GM12875 (cell line): ENCODE measurements at regions not wholly inside any gene's neighbourhood (a gene's known extent, or its start where the extent isn't known, plus 50 kb on each side); places are given as distances from the start of the nearest gene placed in this dataset.

Experiments
- H3K4me3 ChIP-seq: one replicate; pipeline ENCODE4 v1.5.1; 2011; ENCODE audit warnings: low read depth, low read length, control low read depth
- TF ChIP-seq, protein P1 (sequence below): IDR thresholded peaks from 2 replicates; pipeline ENCODE4 v1.5.1; 2011; ENCODE audit warnings: low read depth, mild to moderate bottlenecking, control low read depth, inconsistent platforms, low read length, moderate library complexity, borderline replicate concordance; ENCODE audit not compliant: insufficient read depth

DNA sequence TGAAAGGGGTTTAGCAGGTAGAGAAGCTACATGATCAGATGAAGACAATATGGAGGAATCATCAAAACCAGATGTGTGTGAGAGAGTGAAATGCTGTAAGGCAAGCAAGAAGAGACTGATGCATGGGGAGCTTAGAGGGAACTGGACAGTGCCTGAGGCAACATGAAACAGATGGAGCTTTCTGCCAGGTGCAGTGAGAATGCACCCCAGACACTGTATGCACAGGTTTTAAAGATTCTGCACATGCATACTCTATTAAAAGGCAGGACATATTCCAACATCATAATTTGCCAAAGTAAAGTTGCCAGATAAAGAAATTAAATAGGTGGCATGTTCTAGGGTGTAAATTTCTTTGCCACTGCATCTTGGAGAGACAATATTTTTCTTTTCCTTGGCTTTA lies 200.1 kb downstream of the AMY1C start:
- TF ChIP-seq, protein P1, sequence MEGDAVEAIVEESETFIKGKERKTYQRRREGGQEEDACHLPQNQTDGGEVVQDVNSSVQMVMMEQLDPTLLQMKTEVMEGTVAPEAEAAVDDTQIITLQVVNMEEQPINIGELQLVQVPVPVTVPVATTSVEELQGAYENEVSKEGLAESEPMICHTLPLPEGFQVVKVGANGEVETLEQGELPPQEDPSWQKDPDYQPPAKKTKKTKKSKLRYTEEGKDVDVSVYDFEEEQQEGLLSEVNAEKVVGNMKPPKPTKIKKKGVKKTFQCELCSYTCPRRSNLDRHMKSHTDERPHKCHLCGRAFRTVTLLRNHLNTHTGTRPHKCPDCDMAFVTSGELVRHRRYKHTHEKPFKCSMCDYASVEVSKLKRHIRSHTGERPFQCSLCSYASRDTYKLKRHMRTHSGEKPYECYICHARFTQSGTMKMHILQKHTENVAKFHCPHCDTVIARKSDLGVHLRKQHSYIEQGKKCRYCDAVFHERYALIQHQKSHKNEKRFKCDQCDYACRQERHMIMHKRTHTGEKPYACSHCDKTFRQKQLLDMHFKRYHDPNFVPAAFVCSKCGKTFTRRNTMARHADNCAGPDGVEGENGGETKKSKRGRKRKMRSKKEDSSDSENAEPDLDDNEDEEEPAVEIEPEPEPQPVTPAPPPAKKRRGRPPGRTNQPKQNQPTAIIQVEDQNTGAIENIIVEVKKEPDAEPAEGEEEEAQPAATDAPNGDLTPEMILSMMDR, result no peak
- H3K4me3 ChIP-seq, result no peak overlapping the region

DNA sequence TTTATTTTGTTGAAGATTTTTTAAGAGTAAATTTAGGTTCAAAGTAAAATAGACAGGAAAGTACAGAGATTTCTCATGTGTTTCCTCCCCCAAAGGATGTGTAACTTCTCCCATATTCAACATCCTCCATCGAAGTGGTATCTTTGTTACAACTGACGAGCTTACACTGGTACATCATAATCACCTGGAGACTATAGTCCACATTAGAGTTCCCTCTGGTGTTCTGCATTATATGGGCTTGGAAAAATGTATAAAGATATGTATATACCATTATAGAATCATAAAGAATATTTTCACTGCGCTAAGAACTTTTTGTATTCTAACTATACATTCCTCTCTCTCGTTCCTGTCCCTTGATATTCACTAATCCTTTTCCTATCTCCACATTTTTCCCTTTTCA lies 203.7 kb downstream of the AMY1C start:
- no peak overlapping the region for H3K4me3 ChIP-seq

DNA sequence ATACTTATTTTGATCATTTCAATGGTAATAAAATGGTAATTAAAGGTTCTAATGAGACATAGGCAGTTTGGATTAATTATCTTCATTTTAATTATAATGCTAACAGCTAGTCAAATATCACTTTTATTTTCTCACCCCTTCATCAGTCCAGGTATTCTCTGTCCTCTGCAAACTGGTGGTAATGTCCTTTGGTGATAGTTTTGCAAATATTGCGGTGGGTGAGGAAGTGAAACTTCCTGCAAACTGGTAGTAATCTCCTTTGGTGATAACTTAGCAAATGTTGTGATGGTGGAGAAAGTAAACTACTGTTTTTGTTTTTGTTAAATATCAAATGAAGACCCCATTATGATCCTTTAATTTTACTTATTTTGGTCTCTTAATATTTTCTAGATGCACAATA lies 209.0 kb downstream of the AMY1C start:
- no peak overlapping the region for H3K4me3 ChIP-seq
- TF ChIP-seq, protein P1, result no peak

More for the DNA sequence above, 203.7 kb downstream of the AMY1C start:
- TF ChIP-seq, protein P1, result no peak

DNA sequence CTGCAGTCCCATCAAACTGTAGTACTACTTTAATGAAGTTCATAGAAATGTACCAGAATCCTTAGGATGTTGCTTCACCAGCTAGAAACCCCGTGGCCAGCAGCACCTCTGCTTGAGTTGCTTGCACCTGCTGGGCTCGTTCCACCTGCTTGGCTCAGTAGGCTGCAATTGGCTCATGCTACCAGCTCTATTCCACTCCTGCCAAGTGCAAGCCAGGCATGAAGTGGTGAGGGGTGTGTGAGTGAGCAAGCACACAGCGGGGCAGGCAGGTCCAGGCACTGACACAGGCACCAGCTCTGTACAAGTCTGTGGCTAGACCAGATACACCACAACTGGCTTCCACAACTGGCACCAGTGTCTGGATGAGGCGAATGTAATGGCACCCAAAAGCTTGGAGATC lies 209.9 kb downstream of the AMY1C start:
- H3K4me3 ChIP-seq, result no peak overlapping the region
- TF ChIP-seq, protein P1, result no peak

DNA sequence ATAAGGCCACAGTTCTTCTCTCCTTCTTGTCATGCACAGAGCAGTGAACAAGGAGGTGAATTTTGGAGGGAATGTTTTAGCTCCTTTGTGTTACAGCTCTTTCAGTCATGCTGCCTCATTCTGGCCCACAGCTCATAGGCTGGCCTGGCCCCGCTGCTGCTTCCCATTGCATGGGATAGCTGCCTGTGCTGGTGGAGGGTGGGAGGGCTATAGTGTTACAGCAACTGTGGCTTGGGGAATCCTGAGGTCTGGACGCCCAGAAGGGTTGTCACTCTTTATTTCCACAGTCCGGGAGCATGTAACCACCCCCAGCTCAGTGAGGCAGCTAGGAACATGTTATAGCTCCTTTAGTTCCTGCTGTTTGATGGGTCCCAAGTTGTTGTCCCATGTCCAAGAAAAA lies 210.3 kb downstream of the AMY1C start:
- no peak overlapping the region for H3K4me3 ChIP-seq
- TF ChIP-seq, protein P1, result no peak

DNA sequence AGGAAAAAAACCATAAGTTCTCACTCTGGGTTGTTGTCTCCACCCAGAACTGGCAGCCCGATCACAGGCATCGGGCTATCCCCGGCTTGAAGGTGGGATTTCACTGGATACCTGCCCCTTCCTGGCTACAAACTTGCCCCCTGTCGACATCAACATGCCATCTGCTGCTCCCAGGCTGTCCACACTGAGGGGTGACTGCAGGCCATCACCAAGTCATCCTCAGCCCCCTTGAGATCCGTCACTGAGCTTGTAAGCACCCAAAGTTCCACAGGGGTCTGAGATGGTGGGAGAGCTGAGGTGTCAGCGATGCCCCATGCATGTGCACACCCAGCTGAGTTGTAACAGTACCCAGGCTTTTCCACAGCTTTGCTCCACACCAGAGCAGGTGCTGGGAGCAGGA lies 211.0 kb downstream of the AMY1C start:
- no peak overlapping the region for H3K4me3 ChIP-seq
- TF ChIP-seq, protein P1, result no peak

DNA sequence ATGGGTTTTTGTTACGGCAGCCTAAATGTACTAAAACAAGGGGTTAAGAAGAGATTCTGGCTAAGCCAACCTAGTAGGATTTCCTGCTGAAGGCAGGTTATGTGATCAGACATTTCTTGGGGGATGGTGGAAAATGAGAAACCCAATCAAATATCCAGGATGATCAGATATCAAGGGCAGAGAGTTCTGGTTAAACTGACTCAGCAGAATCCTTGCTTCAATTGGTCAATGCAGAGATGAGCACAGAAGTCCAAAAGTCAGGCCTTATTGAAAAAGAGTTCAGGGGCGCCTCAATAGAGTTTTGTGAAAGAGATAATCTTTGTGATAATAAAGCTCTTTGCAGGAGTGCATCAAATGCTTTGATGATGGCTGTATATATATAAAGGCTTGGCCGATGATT lies 237.1 kb downstream of the AMY1C start:
- TF ChIP-seq, protein P1, result no peak
- no peak overlapping the region for H3K4me3 ChIP-seq
